HG02852 (cell line): ENCODE measurements at regions not wholly inside any gene's neighbourhood (a gene's known extent, or its start where the extent isn't known, plus 50 kb on each side); places are given as distances from the start of the nearest gene placed in this dataset.

Source experiments
- ATAC-seq: cut with Tn5 transposase; IDR thresholded peaks from one replicate; pipeline ENCODE4 v1.9.1; 2021; ENCODE audit warnings: mild to moderate bottlenecking, moderate library complexity; ENCODE audit not compliant: unreplicated experiment

GRCh38 chr1:177848577-177848976 is 121.3 kb downstream of the SEC16B start:
- no peak for ATAC-seq

- no peak for ATAC-seq
Observed at GRCh38 chr1:177847843-177848242, 122.0 kb downstream of the SEC16B start.

GRCh38 chr1:177838907-177839485 is 130.9 kb downstream of the SEC16B start:
- no peak for ATAC-seq

GRCh38 chr1:177833631-177834030 is 136.2 kb downstream of the SEC16B start:
- no peak for ATAC-seq

GRCh38 chr1:177830531-177831135 is 139.2 kb downstream of the SEC16B start:
- no peak for ATAC-seq

- peak; percentile 47 for ATAC-seq
Observed at GRCh38 chr1:177825276-177825901, 144.5 kb downstream of the SEC16B start.

- ATAC-seq, result no peak
Observed at GRCh38 chr1:177824508-177824982, 145.3 kb downstream of the SEC16B start.

- no peak for ATAC-seq
Observed at GRCh38 chr1:177820213-177820612, 149.6 kb downstream of the SEC16B start.

- ATAC-seq, result peak; percentile 94
Observed at GRCh38 chr1:177817937-177818875, 151.7 kb downstream of the SEC16B start.

GRCh38 chr1:177812650-177813049 is 157.2 kb downstream of the SEC16B start:
- no peak for ATAC-seq

- no peak for ATAC-seq
Observed at GRCh38 chr1:177812144-177812543, 157.7 kb downstream of the SEC16B start.

- ATAC-seq, result no peak
Observed at GRCh38 chr1:177811429-177811828, 158.4 kb downstream of the SEC16B start.

GRCh38 chr1:177809819-177810218 is 160.0 kb downstream of the SEC16B start:
- no peak for ATAC-seq

- ATAC-seq, result no peak
Observed at GRCh38 chr1:177802304-177802703, 167.6 kb downstream of the SEC16B start.

- ATAC-seq, result no peak
Observed at GRCh38 chr1:177801790-177802189, 168.1 kb downstream of the SEC16B start.

- ATAC-seq, result peak; percentile 43
Observed at GRCh38 chr1:177800400-177801088, 169.3 kb downstream of the SEC16B start.

GRCh38 chr1:177799746-177800145 is 170.1 kb downstream of the SEC16B start:
- ATAC-seq, result no peak

GRCh38 chr1:177798614-177799013 is 171.2 kb downstream of the SEC16B start:
- ATAC-seq, result no peak

GRCh38 chr1:177796561-177796960 is 173.3 kb downstream of the SEC16B start:
- ATAC-seq, result no peak

GRCh38 chr1:177794376-177794991 is 175.4 kb downstream of the SEC16B start:
- ATAC-seq, result no peak
